ENCODE measurements at regions not wholly inside any gene's neighbourhood (a gene's known extent, or its start where the extent isn't known, plus 50 kb on each side); places are given as distances from the start of the nearest gene placed in this dataset.

DNA sequence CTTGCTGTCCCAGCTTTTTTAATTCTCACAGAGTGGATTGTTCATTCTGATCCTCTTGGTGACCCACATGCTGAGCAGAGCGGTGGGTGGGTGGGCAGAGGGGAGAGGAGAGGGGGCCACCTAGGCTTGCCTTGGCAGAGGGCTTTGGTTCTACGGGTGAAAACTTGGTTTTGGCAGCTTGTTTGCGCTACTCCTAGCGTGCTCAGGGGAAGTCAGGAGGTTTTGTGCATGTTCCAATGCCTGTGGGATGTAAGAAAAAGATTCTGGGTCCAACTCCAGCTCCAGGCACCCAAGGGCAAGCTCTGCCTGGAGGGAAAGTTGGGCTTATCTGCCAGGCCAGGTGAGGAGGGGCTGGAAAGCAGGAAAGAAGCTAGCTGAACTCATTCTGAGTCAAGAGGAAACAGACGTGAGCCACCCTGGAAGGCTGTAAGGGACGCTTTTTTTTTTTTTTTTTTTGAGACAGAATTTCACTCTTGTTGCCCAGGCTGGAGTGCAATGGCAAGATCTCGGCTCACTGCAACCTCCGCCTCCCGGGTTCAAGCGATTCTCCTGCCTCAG is 169.1 kb downstream of the WSCD1 start:
- Mint-ChIP-seq H3K9me3 (no peaks in the 10 kb centered on the region), H3K27me3 (peaks cover 35% of the 10 kb centered on the region), H3K36me3 (ENCODE audit: low read depth) (no peaks in the 10 kb centered on the region), H3K4me1 (ENCODE audit: low read depth) (no peaks in the 10 kb centered on the region), H3K27ac (no peak overlapping the region), H3K4me3 (no peak overlapping the region)
- ATAC-seq (ENCODE audit: poor library complexity) (no peak), DNase-seq (no peak)
- peaks cover 4 to 12% of the 10 kb centered on the region in 2 experiments for H3K27me3 ChIP-seq (ENCODE audit: control insufficient read depth in 1 of 2, insufficient read depth in 2 of 2, low read length in 2 of 2)
- POLR2A ChIA-PET, result no interaction called here
- H3K4me1 ChIP-seq (ENCODE audit: insufficient read depth, low read length), result no peaks in the 10 kb centered on the region
- intact Hi-C loops (cut with DNase I, micrococcal nuclease), result no loop called here
- no peaks in the 10 kb centered on the region for H3K36me3 ChIP-seq (ENCODE audit: insufficient read depth, low read length)
- no peak overlapping the region for H3K4me3 ChIP-seq (ENCODE audit: low read length)
- CTCF ChIA-PET, result no interaction called here
- H3K9me3 ChIP-seq (ENCODE audit: control insufficient read depth in 1 of 2, insufficient read depth in 1 of 2, low read length in 2 of 2), result peaks cover 0 to 5% of the 10 kb centered on the region in 2 experiments
- no peak overlapping the region for H3K27ac ChIP-seq (ENCODE audit: low read depth in 1 of 2, low read length in 2 of 2)
- no peak for TF ChIP-seq CTCF (IDR thresholded peaks at IDR 0.05)

GRCh38 chr17:6233856-6234255 is 163.7 kb downstream of the WSCD1 start:
- no peaks in the 10 kb centered on the region for H3K36me3 ChIP-seq (ENCODE audit: insufficient read depth, low read length)
- H3K4me3 ChIP-seq (ENCODE audit: low read length), result no peak overlapping the region
- intact Hi-C loops (cut with DNase I, micrococcal nuclease), result no loop called here
- no peaks in the 10 kb centered on the region for H3K4me1 ChIP-seq (ENCODE audit: insufficient read depth, low read length)
- DNase-seq (no peak), ATAC-seq (ENCODE audit: poor library complexity) (no peak)
- Mint-ChIP-seq H3K27me3 (no peaks in the 10 kb centered on the region), H3K9me3 (no peaks in the 10 kb centered on the region), H3K36me3 (ENCODE audit: low read depth) (no peaks in the 10 kb centered on the region), H3K4me1 (ENCODE audit: low read depth) (no peaks in the 10 kb centered on the region), H3K27ac (no peak overlapping the region), H3K4me3 (no peak overlapping the region)
- ChIA-PET CTCF (no interaction called here), POLR2A (no interaction called here)
- TF ChIP-seq CTCF (IDR thresholded peaks at IDR 0.05), result no peak
- no peak overlapping the region for H3K27ac ChIP-seq (ENCODE audit: low read depth in 1 of 2, low read length in 2 of 2)
- H3K9me3 ChIP-seq (ENCODE audit: control insufficient read depth in 1 of 2, insufficient read depth in 1 of 2, low read length in 2 of 2), result peaks cover 0 to 5% of the 10 kb centered on the region in 2 experiments
- peaks cover 0 to 4% of the 10 kb centered on the region in 2 experiments for H3K27me3 ChIP-seq (ENCODE audit: control insufficient read depth in 1 of 2, insufficient read depth in 2 of 2, low read length in 2 of 2)

- H3K9me3 Mint-ChIP-seq, result no peaks in the 10 kb centered on the region
- H3K27ac Mint-ChIP-seq, result no peak overlapping the region
- no peak overlapping the region for H3K27ac ChIP-seq (ENCODE audit: low read depth in 1 of 2, low read length in 2 of 2)
- POLR2A ChIA-PET, result no interaction called here
- no peaks in the 10 kb centered on the region for H3K36me3 Mint-ChIP-seq (ENCODE audit: low read depth)
- no peak for TF ChIP-seq CTCF (IDR thresholded peaks at IDR 0.05)
- H3K4me3 ChIP-seq (ENCODE audit: low read length), result no peak overlapping the region
- no peak for DNase-seq
- no peaks in the 10 kb centered on the region for H3K4me1 Mint-ChIP-seq (ENCODE audit: low read depth)
- H3K27me3 Mint-ChIP-seq, result no peaks in the 10 kb centered on the region
- no peak for ATAC-seq (ENCODE audit: poor library complexity)
- H3K4me3 Mint-ChIP-seq, result no peak overlapping the region
- peaks cover 0 to 4% of the 10 kb centered on the region in 2 experiments for H3K9me3 ChIP-seq (ENCODE audit: control insufficient read depth in 1 of 2, insufficient read depth in 1 of 2, low read length in 2 of 2)
- intact Hi-C loops (cut with DNase I, micrococcal nuclease), result no loop called here
- CTCF ChIA-PET, result no interaction called here
- H3K4me1 ChIP-seq (ENCODE audit: insufficient read depth, low read length), result no peaks in the 10 kb centered on the region
- no peaks in the 10 kb centered on the region for H3K36me3 ChIP-seq (ENCODE audit: insufficient read depth, low read length)
- peaks cover 0 to 4% of the 10 kb centered on the region in 2 experiments for H3K27me3 ChIP-seq (ENCODE audit: control insufficient read depth in 1 of 2, insufficient read depth in 2 of 2, low read length in 2 of 2)
Observed at GRCh38 chr17:6233339-6233738, 163.2 kb downstream of the WSCD1 start.
